ENCODE measurements at regions not wholly inside any gene's neighbourhood (a gene's known extent, or its start where the extent isn't known, plus 50 kb on each side); places are given as distances from the start of the nearest gene placed in this dataset.

GRCh38 chr2:191622374-191623320, 55.3 kb upstream of the NABP1 start:
- H4K20me1 ChIP-seq (replicated peaks; ENCODE audit: control insufficient read depth, extremely low read depth, insufficient read depth, low read length): no peaks in the 10 kb centered on the region
- intact Hi-C loops (cut with micrococcal nuclease): no loop called here
- H3K4me1 ChIP-seq (ENCODE audit: control insufficient read depth, extremely low read depth, insufficient read depth, low read length): peaks cover 13% of the 10 kb centered on the region
- no peak overlapping the region for H3K9ac ChIP-seq (replicated peaks; ENCODE audit: extremely low read depth, insufficient read depth, low read length)
- H2AFZ ChIP-seq (ENCODE audit: low read depth, low read length): no peak overlapping the region
- no peak overlapping the region for H3K27ac ChIP-seq (ENCODE audit: insufficient read depth, low read depth, low read length)
- no peak for FAIRE-seq
- no peak overlapping the region for H3K4me2 ChIP-seq (ENCODE audit: insufficient read depth, low read length)
- TF ChIP-seq MAX (IDR thresholded peaks at IDR 0.05; ENCODE audit: insufficient read depth, insufficient read length): no peak
- TF ChIP-seq MYC (IDR thresholded peaks at IDR 0.05; ENCODE audit: low read depth, low read length): no peak
- no peak for TF ChIP-seq CTCF (IDR thresholded peaks at IDR 0.05; ENCODE audit: extremely low read depth in 1 of 2, insufficient read depth in 1 of 2, low read depth in 1 of 2, low read length in 2 of 2)
- no peak for TF ChIP-seq FOS (IDR thresholded peaks at IDR 0.05; ENCODE audit: borderline replicate concordance, insufficient read depth, low read length)
- TF ChIP-seq POLR2A (IDR thresholded peaks at IDR 0.05; ENCODE audit: low read depth, low read length): no peak
- no peak for TF ChIP-seq GATA2 (IDR thresholded peaks at IDR 0.05; ENCODE audit: insufficient read depth, insufficient read length, low read depth, low read length)
- H3K9me3 ChIP-seq (replicated peaks; ENCODE audit: control insufficient read depth, insufficient read depth, low read length): no peaks in the 10 kb centered on the region
- BruUV-seq (replicated peaks): no TSS peak
- dilution Hi-C loops (cut with MboI; ENCODE audit: extremely low pct_ligation_motif_present, low sequenced_read_pairs): no loop called here
- H3K36me3 ChIP-seq (ENCODE audit: control insufficient read depth in 2 of 2, extremely low read depth in 1 of 2, insufficient read depth in 2 of 2, low read length in 2 of 2): no peaks in the 10 kb centered on the region
- H3K4me3 ChIP-seq (replicated peaks in 1 of 3; ENCODE audit: insufficient read depth in 1 of 3, low read depth in 1 of 3, low read length in 3 of 3): no peak overlapping the region
- ChIA-PET POLR2A (no interaction called here), CTCF (interaction anchor here (1.1 kb wide), 1 partner anchor 10 kb away, joined by 3 read pairs; no protein-coding TSS in a partner anchor)
- H3K79me2 ChIP-seq (ENCODE audit: control insufficient read depth, insufficient read depth, low read length): no peaks in the 10 kb centered on the region
- no peak for DNase-seq (ENCODE audit: low read depth, low spot score)
- H3K9me1 ChIP-seq (replicated peaks; ENCODE audit: control insufficient read depth, extremely low read depth, insufficient read depth, low read length): no peaks in the 10 kb centered on the region
- no peaks in the 10 kb centered on the region for H3K27me3 ChIP-seq (ENCODE audit: control insufficient read depth in 2 of 2, insufficient read depth in 2 of 2, low read length in 2 of 2)

Measured in endothelial cell of umbilical vein (primary cell).